GM12875 (cell line): ENCODE measurements at regions not wholly inside any gene's neighbourhood (a gene's known extent, or its start where the extent isn't known, plus 50 kb on each side); places are given as distances from the start of the nearest gene placed in this dataset.

Experiments
- H3K4me3 ChIP-seq: one replicate; pipeline ENCODE4 v1.5.1; 2011; ENCODE audit warnings: low read depth, low read length, control low read depth
- TF ChIP-seq, protein P1 (sequence below): IDR thresholded peaks from 2 replicates; pipeline ENCODE4 v1.5.1; 2011; ENCODE audit warnings: low read depth, mild to moderate bottlenecking, control low read depth, inconsistent platforms, low read length, moderate library complexity, borderline replicate concordance; ENCODE audit not compliant: insufficient read depth

DNA sequence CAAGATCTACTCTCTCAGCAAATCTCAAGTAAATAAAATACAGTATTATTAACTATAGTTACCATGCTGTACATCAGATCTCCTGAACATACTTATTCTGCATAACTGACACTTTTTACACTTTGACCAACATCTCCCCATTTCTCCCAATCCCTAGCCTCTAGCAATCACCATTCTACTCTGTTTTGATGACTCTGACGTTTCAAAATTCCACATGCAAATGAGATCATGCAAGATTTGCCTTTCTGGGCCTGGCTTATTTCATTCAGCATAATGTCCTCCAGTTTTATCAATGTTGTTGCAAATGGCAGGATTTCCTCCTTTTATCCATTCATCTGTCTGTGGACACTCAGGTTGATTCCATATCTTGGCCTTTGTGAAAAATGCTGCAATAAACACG lies 266.3 kb downstream of the RFPL4B start:
- H3K4me3 ChIP-seq = no peak overlapping the region
- TF ChIP-seq, protein P1, sequence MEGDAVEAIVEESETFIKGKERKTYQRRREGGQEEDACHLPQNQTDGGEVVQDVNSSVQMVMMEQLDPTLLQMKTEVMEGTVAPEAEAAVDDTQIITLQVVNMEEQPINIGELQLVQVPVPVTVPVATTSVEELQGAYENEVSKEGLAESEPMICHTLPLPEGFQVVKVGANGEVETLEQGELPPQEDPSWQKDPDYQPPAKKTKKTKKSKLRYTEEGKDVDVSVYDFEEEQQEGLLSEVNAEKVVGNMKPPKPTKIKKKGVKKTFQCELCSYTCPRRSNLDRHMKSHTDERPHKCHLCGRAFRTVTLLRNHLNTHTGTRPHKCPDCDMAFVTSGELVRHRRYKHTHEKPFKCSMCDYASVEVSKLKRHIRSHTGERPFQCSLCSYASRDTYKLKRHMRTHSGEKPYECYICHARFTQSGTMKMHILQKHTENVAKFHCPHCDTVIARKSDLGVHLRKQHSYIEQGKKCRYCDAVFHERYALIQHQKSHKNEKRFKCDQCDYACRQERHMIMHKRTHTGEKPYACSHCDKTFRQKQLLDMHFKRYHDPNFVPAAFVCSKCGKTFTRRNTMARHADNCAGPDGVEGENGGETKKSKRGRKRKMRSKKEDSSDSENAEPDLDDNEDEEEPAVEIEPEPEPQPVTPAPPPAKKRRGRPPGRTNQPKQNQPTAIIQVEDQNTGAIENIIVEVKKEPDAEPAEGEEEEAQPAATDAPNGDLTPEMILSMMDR = no peak

DNA sequence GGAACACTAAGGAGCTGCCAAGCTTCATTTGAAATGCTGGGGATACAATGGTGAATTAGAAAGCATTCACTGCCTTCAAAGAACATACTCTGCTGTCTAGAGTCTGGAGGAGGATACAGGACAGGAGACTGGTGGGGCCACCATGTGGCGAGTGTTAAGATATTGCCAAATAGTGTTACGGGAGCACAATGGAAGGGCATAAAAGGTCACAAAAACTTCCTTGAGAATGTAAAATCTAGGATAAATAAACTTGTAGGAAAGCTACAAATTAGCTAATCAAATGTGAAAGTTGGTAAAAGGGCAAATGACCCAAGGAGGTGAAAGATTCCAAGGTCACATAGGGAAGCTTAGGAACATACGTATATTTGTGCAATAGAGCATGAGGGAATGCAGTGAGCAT lies 271.7 kb downstream of the RFPL4B start:
- TF ChIP-seq, protein P1 = no peak
- no peak overlapping the region for H3K4me3 ChIP-seq

DNA sequence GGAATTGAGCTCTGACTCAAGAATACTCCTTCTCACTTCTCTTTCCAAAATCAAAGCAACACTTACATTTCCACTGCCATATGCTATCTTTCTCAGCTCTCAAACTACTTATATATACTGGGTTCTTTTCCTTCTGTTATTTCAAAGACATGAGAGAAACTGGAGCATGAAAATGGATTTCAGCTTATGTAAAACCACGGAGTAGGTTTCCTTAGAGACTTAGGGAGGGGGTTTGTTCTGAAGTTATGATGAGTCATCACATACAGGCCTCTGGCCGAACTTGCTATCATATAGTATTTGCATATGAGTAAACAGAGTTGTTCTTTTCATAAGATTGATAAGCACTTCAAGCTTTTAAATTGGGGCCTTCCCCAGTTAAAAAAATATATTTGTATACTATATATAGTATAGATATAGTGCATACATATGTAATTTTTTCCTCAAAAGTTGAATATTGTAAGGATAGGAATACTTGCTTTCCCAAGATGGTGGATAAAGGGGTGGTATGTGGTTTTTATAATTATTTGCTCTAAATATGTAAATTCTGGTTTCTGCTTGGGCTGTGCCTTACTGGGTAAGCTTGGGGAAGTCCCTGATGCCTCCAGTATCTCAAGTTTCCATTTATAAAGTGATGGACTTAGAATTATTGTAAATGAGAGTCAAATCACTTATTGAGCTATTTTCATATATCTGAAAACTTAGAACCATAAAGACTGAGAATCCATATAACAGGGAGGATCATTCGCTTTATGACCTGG lies 273.9 kb downstream of the RFPL4B start:
- TF ChIP-seq, protein P1 = no peak
- H3K4me3 ChIP-seq = no peak overlapping the region

DNA sequence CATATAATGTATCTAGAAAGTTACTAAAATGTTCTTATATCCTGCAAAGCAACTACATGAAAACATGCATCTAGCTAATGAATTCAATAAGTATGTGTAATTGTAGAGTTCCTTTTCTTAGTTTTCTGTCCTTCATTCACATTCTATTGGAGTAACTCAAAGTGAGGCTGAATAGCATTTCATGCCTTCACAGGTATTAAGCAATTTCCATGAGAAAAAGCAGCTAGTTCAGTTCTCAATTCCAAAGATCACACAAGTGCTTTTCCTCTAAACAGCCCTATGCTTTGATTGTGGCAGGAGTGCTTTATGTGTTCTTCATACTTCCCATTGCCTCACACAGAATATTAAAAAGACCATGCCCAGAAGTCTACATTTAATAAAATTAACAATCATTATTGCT lies 274.9 kb downstream of the RFPL4B start:
- H3K4me3 ChIP-seq = no peak overlapping the region

GRCh38 chr6:112626468-112627082 lies 279.4 kb downstream of the RFPL4B start:
- TF ChIP-seq, protein P1 = no peak
- no peak overlapping the region for H3K4me3 ChIP-seq

More for the DNA sequence above, 274.9 kb downstream of the RFPL4B start:
- TF ChIP-seq, protein P1 = no peak

GRCh38 chr6:112634376-112634775 lies 287.2 kb downstream of the RFPL4B start:
- TF ChIP-seq, protein P1 = no peak

More at GRCh38 chr6:112634376-112634775, 287.2 kb downstream of the RFPL4B start:
- H3K4me3 ChIP-seq = no peak overlapping the region
